ENCODE measurements at regions not wholly inside any gene's neighbourhood (a gene's known extent, or its start where the extent isn't known, plus 50 kb on each side); places are given as distances from the start of the nearest gene placed in this dataset.

- peak; percentile 21 for ATAC-seq
Measured at GRCh38 chr6:87908978-87909811, 138.4 kb upstream of the SPACA1 start.

DNA sequence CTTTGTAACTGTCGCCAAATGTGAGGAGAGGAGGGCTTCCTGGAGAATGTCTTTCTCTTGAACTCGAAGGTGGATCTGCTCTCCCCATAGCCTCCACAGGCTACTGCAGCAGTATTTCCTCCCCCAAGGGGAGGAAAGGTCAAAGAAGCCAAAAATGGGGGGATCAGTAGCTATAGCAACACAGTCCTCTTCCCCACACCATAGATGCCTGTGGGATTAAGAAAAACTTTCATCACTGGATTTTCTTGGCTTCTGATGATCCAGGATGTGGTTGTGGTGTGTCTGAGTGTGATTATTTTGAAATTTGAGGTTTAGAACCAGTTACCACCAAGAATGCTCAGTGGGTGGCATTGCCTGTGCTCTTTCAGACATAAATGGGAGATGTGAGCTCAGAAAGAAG is 140.1 kb upstream of the SPACA1 start:
- ATAC-seq = peak; percentile 63
- peak; percentile 14 for DNase-seq

More at GRCh38 chr6:87908978-87909811, 138.4 kb upstream of the SPACA1 start:
- DNase-seq = no peak

GRCh38 chr6:87905101-87905641 is 142.5 kb upstream of the SPACA1 start:
- DNase-seq = no peak
- ATAC-seq = no peak

DNA sequence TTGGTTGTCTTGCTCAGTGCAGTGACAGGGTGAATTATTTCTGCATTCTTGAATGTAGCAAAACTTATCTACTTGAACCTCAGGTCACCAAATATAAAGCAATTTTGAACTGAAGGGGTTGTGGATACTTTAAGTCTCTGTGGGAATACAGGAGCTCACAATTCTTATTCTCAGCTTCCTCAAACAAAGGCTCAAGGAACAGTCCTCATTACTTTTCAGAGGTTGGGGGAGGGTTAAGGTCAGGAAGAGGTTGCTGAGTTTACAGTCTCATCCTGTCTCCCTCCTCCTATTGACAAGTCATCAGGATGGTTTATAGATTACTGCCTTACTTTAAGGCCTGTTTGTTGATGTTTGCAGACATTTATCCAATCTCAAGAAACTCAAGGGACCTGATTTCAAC is 143.6 kb upstream of the SPACA1 start:
- no peak for DNase-seq
- ATAC-seq = no peak

- ATAC-seq (no peak), DNase-seq (no peak)
Measured at GRCh38 chr6:87903323-87903722, 144.3 kb upstream of the SPACA1 start.

DNA sequence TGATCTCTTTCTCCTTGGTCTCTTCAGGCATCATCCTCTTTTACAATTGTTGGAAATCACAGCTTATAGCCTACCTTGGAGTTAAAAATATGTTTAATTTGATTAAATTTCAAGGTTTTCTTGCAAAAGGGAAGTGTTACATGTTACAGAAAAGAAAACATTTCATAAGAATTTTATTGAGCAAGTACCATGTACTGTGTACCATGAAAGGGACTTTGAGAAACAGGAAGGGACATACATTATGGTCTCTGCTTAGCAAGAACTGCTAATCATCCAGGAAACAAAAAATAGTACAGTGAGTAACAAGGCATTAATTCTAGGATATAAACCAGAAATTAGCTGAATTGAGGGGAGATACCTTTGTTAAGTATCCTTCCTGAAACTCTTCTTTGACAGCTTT is 145.3 kb upstream of the SPACA1 start:
- DNase-seq = no peak

DNA sequence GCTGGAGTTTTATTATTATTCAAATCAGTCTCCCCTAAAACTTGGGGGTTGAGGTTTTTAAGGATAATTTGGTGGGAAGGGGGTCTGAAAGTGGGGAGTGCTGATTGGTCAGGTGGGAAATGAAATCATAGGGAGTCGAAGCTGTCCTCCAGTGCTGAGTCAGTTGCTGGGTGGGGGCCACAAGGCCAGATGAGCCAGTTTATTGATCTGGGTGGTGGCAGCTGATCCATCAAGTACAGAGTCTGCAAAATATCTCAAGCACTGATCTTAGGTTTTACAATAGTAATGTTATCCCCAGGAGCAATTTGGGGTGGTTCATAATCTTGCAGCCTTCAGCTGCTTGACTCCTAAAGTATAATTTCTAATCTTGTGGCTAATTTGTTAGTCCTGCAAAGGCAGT is 146.0 kb upstream of the SPACA1 start:
- no peak for DNase-seq
- ATAC-seq = no peak

More for the DNA sequence above, 145.3 kb upstream of the SPACA1 start:
- ATAC-seq = no peak

DNA sequence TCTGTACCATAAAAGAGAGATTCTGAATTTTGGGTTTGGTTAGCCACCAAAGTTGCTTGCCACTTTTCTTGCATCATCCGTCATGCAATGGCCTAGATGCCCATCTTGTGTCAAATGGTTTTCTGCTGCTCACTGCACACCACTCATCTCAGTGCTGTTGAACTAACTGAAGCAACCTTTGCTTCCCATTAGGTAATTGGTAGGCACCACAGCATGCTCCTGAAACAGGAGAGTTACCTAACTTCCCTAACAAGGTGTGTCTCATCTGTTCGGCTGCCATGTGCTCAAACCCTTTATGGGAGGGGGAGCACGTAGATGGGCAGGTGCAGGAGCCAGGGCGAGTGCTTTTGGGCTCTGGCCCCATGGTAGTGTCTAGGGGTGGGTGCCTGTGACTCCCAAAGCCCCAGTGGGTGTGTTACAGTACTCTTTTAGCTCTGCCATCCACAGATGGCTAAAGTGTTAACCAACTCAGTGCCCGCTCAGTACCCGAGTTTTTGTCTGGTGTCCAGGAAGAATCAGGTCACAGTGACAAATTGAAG is 147.4 kb upstream of the SPACA1 start:
- ATAC-seq = no peak
- no peak for DNase-seq

GRCh38 chr6:87899499-87900147 is 148.0 kb upstream of the SPACA1 start:
- ATAC-seq (no peak), DNase-seq (no peak)

DNA sequence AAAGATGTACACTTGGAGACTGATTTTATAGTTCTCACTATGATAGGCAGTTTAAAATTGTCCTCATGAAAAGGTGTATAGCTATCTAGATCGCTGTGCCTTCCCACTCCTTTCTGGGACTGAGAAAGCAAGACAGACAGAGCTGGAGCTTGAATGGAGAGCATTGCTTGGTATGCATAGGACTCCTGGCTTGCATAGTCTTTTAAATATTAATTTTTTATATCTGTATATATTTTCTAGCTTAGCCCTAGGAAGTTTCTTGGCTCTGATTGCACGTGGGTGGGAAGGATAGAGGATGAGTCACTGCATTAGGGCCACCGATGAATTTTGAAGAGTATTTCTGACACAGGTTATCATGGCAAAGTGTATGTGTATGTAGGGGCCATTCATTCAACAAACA is 150.0 kb upstream of the SPACA1 start:
- ATAC-seq (no peak), DNase-seq (no peak)

GRCh38 chr6:87897013-87897412 is 150.6 kb upstream of the SPACA1 start:
- DNase-seq (no peak), ATAC-seq (no peak)

- ATAC-seq = no peak
- DNase-seq = no peak
Measured at GRCh38 chr6:87887266-87887665, 160.4 kb upstream of the SPACA1 start.

DNA sequence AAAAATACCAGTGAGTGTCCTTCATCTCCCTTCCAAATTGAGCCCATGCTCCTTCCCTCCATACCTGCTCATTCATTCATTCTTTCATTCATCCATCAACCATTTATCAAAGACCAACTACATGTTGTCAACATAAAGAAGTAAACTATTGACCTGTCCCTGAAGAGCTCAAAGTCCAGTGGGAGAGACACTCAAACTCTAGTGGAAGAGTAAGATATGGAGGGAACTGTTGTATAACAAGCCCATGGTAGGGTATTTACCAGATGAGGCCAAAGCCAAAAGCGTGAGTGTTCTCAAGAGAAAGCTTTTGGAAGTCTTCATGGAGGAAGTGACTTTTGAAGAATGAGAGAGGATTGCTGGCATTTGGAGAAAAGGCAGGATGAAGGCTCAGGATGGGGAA is 163.4 kb upstream of the SPACA1 start:
- ATAC-seq (no peak), DNase-seq (no peak)

GRCh38 chr6:87881342-87881895 is 166.2 kb upstream of the SPACA1 start:
- DNase-seq (no peak), ATAC-seq (no peak)

DNA sequence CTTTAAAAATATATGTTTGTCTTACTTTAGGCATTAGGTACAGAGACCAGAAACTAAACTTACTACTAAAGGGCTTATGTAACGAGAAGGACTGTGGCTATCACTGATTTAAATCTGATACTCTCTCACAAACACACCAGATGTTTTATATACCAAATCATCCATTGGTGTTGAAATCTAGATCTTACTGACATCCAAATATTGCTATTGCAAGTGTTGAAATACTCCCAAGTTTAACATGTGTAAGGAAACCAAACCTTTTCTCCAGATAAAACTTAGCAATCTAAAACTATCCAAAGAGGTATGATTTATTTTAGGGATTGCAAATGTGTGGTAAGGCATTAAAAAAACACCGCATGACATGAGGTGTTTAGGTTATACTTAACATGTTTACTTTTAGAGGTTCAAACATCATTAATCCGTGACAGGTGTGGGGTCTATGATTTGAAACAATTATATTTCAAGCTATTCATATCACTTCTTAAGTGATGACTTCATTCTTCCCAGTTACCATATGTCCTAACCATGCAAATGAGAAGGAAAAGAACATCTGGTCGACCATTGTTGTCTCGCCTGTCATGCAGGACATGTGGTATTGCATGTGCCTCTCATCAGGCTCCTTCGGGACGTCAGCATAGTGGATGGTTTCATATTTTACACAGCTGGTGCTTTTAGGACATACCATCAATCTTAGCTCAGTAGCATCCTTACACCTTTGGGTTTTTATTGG is 168.3 kb upstream of the SPACA1 start:
- DNase-seq (no peak), ATAC-seq (no peak)

DNA sequence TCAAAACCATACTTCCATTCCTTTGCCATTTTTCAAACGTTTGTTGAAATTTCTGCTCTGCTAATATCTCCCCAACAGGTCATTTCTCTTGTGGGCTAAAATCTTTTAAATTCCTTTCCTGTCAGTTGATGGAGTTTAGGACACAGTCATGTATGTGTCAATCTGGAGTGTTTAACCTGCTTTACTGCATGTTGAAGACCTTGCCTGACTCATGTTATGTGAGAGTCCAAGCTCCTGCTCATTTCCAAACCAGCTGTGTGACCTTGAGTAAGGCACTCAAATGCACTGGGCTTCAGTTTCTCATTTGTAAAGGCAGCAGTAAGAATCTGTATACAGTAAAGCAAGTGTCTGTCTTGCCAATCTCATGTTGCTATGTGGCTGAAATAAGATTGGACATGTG is 171.9 kb upstream of the SPACA1 start:
- ATAC-seq = no peak
- no peak for DNase-seq

DNA sequence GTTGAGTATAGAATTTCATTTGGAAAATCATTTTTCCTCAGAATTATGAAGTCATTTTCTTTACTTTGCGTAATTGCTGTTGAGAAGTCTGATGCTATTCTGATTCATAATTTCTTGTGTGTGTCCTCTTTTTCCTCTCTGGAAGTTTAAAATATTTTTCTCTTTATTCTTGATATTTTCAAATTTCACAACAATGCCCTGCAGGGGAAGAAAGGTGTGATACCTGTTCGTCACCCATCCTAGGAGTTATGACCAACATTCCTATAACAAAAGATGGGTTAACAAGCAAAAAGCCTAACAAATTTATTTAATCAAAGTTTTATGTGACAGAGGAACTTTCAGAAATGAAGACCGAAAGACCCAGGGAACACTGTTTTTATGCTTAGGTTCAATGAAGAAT is 171.5 kb upstream of the AKIRIN2 start:
- DNase-seq (no peak), ATAC-seq (no peak)

GRCh38 chr6:87870556-87870955 is 168.5 kb upstream of the AKIRIN2 start:
- no peak for ATAC-seq
- no peak for DNase-seq

DNA sequence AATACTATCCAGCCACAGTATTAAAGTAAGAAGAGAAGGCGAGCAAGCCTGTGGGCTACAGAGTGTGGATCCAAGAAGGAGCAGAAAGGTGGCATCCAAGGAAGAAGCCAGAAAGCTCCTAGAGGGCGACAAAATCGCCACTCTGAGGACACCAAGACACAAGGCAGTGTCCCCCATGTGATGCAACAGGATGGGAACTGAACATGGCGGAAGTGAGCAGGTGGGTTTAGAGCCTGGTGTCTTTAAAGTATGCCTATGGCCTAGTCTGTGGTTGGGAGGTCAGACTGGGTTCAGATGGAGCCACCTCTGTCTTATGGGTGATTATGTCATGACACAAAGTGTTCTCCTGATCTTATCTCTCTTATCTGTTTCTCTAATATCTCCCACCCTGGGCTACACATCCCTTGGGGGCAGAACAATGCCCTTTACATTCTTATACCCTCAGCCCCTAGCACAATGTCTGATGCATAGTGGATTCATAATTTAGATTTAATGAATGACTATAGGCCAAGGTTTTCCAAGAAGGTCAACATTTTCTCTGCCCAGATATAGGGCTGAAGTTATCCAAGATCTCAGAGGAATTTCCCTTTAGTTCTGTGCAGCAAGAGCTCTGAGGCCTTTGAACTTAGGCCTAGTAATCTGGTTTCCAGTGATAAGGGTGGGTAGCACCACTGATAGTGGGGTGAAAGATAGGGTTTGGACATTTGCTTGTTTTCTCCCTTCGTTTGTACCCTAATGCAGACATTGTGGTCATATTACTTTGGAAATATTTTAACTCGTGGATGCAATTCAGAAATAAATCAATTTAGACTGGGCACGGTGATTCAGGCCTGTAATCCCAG is 167.3 kb upstream of the AKIRIN2 start:
- ATAC-seq = no peak
- no peak for DNase-seq

GRCh38 chr6:87860902-87861301 is 158.9 kb upstream of the AKIRIN2 start:
- no peak for DNase-seq
- no peak for ATAC-seq

DNA sequence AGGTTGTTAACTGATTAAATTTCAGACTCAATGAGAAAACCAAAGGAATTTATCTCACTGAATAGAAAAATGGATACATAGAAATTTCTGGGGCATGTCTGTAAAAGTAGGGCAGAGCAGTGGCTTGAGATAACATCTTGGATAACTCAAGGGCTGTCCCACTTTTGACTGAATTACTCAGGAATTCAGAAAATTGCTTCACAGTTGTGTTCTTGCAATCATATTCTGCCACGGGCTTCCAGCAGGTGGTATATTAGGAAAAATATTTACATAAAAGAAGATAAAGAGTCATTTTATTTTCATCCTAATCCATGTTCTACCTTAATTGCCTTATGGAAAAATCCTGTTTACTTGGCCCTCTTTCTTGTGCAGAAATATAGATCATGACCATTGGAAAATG is 156.4 kb upstream of the AKIRIN2 start:
- no peak for ATAC-seq
- no peak for DNase-seq
